Mesenchymal stem cell (in vitro differentiated cells and primary cell): ENCODE measurements at regions not wholly inside any gene's neighbourhood (a gene's known extent, or its start where the extent isn't known, plus 50 kb on each side); places are given as distances from the start of the nearest gene placed in this dataset.

Source experiments
- DNase-seq: peaks from one replicate; pipeline ENCODE4 v3.0.0-alpha.2; 2013
- H2AFZ ChIP-seq: one replicate; pipeline ENCODE4 v1.6.1; 2013; ENCODE audit warnings: low read depth, mild to moderate bottlenecking, control low read depth, inconsistent platforms, low read length, moderate library complexity
- H2AK5ac ChIP-seq: 2 replicates; pipeline ENCODE4 v1.6.1; 2013; ENCODE audit warnings: low read length, moderate library complexity, mild to moderate bottlenecking, inconsistent platforms; ENCODE audit not compliant: severe bottlenecking
- H2BK120ac ChIP-seq: one replicate; pipeline ENCODE4 v1.6.1; 2013; ENCODE audit warnings: low read depth, mild to moderate bottlenecking, inconsistent platforms, low read length, moderate library complexity
- H2BK12ac ChIP-seq, 2 experiments: one replicate each; pipeline ENCODE4 v1.6.1; 2013; ENCODE audit warnings: inconsistent platforms in 2 of 2, low read length in 2 of 2, mild to moderate bottlenecking in 2 of 2, moderate library complexity in 2 of 2, control low read depth in 1 of 2
- H2BK15ac ChIP-seq: one replicate; pipeline ENCODE4 v1.6.1; 2013; ENCODE audit warnings: mild to moderate bottlenecking, low read depth, inconsistent platforms; ENCODE audit not compliant: poor library complexity, severe bottlenecking
- H2BK5ac ChIP-seq: 2 replicates; pipeline ENCODE4 v1.6.1; 2013; ENCODE audit warnings: low read depth, mild to moderate bottlenecking, low read length, control low read depth, inconsistent platforms; ENCODE audit not compliant: poor library complexity, severe bottlenecking
- H3K14ac ChIP-seq, 2 experiments: one replicate each; pipeline ENCODE4 v1.6.1; 2013; ENCODE audit warnings: inconsistent platforms in 2 of 2, low read length in 2 of 2, control low read depth in 1 of 2, mild to moderate bottlenecking in 1 of 2, moderate library complexity in 1 of 2
- H3K18ac ChIP-seq, 2 experiments: one replicate each; pipeline ENCODE4 v1.6.1; 2013; ENCODE audit warnings: inconsistent platforms in 2 of 2, low read length in 2 of 2, control low read depth in 1 of 2, low read depth in 1 of 2, mild to moderate bottlenecking in 1 of 2
- H3K23ac ChIP-seq, 2 experiments: one replicate each; pipeline ENCODE4 v1.6.1; 2013; ENCODE audit warnings: inconsistent platforms in 2 of 2, low read length in 2 of 2, mild to moderate bottlenecking in 2 of 2, moderate library complexity in 2 of 2, control low read depth in 1 of 2
- H3K27ac ChIP-seq: 2 replicates; pipeline ENCODE4 v1.5.1; 2013; ENCODE audit warnings: mild to moderate bottlenecking, moderate library complexity, low read length, control low read depth, inconsistent platforms; ENCODE audit not compliant: poor library complexity, severe bottlenecking
- H3K27me3 ChIP-seq, 2 experiments: 2 replicates each; pipeline versions ENCODE4 v1.6.1 to v1.7.0; 2013; ENCODE audit warnings: low read length in 2 of 2, mild to moderate bottlenecking in 2 of 2, moderate library complexity in 2 of 2, control low read depth in 1 of 2, inconsistent platforms in 1 of 2; ENCODE audit not compliant: control insufficient read depth in 1 of 2, insufficient read depth in 1 of 2
- H3K36me3 ChIP-seq, 2 experiments: 2 replicates each; pipeline versions ENCODE4 v1.6.1 to v1.7.0; 2013; ENCODE audit warnings: low read length in 2 of 2, control low read depth in 1 of 2, inconsistent platforms in 1 of 2, low read depth in 1 of 2, mild to moderate bottlenecking in 1 of 2; ENCODE audit not compliant: insufficient read depth in 2 of 2, control insufficient read depth in 1 of 2
- H3K4ac ChIP-seq, 2 experiments: one replicate each; pipeline ENCODE4 v1.6.1; 2013; ENCODE audit warnings: inconsistent platforms in 2 of 2, low read length in 2 of 2, mild to moderate bottlenecking in 2 of 2, moderate library complexity in 2 of 2, control low read depth in 1 of 2, low read depth in 1 of 2
- H3K4me1 ChIP-seq: 2 replicates; pipeline ENCODE4 v1.6.1; 2013; ENCODE audit warnings: low read depth, low read length, control low read depth; ENCODE audit not compliant: control insufficient read depth, insufficient read depth
- H3K4me2 ChIP-seq: 2 replicates; pipeline ENCODE4 v1.6.1; 2013; ENCODE audit warnings: low read length, mild to moderate bottlenecking, inconsistent platforms; ENCODE audit not compliant: poor library complexity, severe bottlenecking
- H3K4me3 ChIP-seq, 2 experiments: 2 replicates each; pipeline versions ENCODE4 v1.5.1 to v1.7.0; 2013; ENCODE audit warnings: low read length in 2 of 2, mild to moderate bottlenecking in 2 of 2, control low read depth in 1 of 2, low read depth in 1 of 2; ENCODE audit not compliant: insufficient read depth in 1 of 2
- H3K79me1 ChIP-seq: replicated peaks from 2 replicates; pipeline ENCODE4 v1.6.1; 2013; ENCODE audit warnings: mild to moderate bottlenecking, control low read depth, low read length, inconsistent platforms; ENCODE audit not compliant: poor library complexity, severe bottlenecking
- H3K9ac ChIP-seq: 2 replicates; pipeline ENCODE4 v1.7.0; 2013; ENCODE audit warnings: mild to moderate bottlenecking, low read length, moderate library complexity
- H3K9me3 ChIP-seq: 2 replicates; pipeline ENCODE4 v1.7.0; 2013; ENCODE audit warnings: mild to moderate bottlenecking, low read length; ENCODE audit not compliant: control insufficient read depth
- H4K8ac ChIP-seq: one replicate; pipeline ENCODE4 v1.6.1; 2013; ENCODE audit warnings: inconsistent platforms, mild to moderate bottlenecking, low read length, moderate library complexity
- H4K91ac ChIP-seq: one replicate; pipeline ENCODE4 v1.6.1; 2013; ENCODE audit warnings: mild to moderate bottlenecking, low read length, inconsistent platforms
- WGBS: methylation state at CpG from one replicate; pipeline ENCODE4 v1.1.7; 2013; ENCODE audit warnings: mixed read lengths; 5-methylcytosine and 5-hydroxymethylcytosine counted together

DNA sequence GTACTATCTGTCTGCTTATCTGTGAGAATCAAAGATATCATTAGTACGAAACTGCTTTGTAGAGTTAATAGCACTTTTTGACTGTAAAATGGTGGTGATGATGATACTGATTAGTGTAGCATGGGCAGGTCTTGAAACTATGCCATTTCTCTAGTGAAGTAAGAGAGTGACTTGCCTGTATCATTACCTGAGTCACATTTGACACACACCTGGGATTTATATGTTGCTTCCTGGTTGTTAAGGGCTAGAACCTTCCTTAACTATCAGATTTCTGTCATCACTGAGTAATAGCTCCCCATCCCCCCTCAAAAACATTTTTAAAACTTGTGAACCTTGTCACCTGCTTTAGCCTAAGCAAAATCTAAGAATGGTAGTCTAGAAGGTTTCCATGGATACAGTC lies 135.6 kb upstream of the RORB start:
- no peak overlapping the region for H4K8ac ChIP-seq
- H3K79me1 ChIP-seq = no peaks in the 10 kb centered on the region
- H2BK12ac ChIP-seq = no peak overlapping the region
- 86% methylated on average over 1 of the region's 1 CpG for WGBS
- H3K14ac ChIP-seq = no peak overlapping the region
- H3K4me3 ChIP-seq = no peak overlapping the region
- H2AK5ac ChIP-seq = no peak overlapping the region
- H2BK5ac ChIP-seq = no peak overlapping the region
- no peak for DNase-seq
- H2BK120ac ChIP-seq = no peak overlapping the region
- no peak overlapping the region for H3K4me2 ChIP-seq
- no peak overlapping the region for H2BK15ac ChIP-seq
- no peaks in the 10 kb centered on the region for H3K36me3 ChIP-seq
- no peak overlapping the region for H3K9ac ChIP-seq
- H3K9me3 ChIP-seq = no peaks in the 10 kb centered on the region
- no peak overlapping the region for H3K23ac ChIP-seq
- no peak overlapping the region for H3K27ac ChIP-seq
- H3K27me3 ChIP-seq = no peaks in the 10 kb centered on the region
- H2AFZ ChIP-seq = no peak overlapping the region
- no peaks in the 10 kb centered on the region for H3K4me1 ChIP-seq
- no peak overlapping the region for H3K18ac ChIP-seq
- H3K4ac ChIP-seq = no peak overlapping the region
- no peak overlapping the region for H4K91ac ChIP-seq

GRCh38 chr9:74362423-74362822 lies 134.7 kb upstream of the RORB start:
- H3K18ac ChIP-seq = no peak overlapping the region
- no peak overlapping the region for H2BK15ac ChIP-seq
- H3K79me1 ChIP-seq = no peaks in the 10 kb centered on the region
- H2BK5ac ChIP-seq = no peak overlapping the region
- H3K14ac ChIP-seq = no peak overlapping the region
- no peaks in the 10 kb centered on the region for H3K36me3 ChIP-seq
- DNase-seq = no peak
- no peak overlapping the region for H3K4me2 ChIP-seq
- H3K23ac ChIP-seq = no peak overlapping the region
- no peak overlapping the region for H4K91ac ChIP-seq
- H3K27me3 ChIP-seq = no peaks in the 10 kb centered on the region
- no peak overlapping the region for H2AFZ ChIP-seq
- H4K8ac ChIP-seq = no peak overlapping the region
- H3K4ac ChIP-seq = no peak overlapping the region
- H2AK5ac ChIP-seq = no peak overlapping the region
- no peak overlapping the region for H3K9ac ChIP-seq
- H3K27ac ChIP-seq = no peak overlapping the region
- H3K4me3 ChIP-seq = no peak overlapping the region
- H2BK12ac ChIP-seq = no peak overlapping the region
- H2BK120ac ChIP-seq = no peak overlapping the region
- H3K4me1 ChIP-seq = no peaks in the 10 kb centered on the region
- H3K9me3 ChIP-seq = no peaks in the 10 kb centered on the region
- WGBS = 62% methylated on average over 3 of the region's 3 CpGs

DNA sequence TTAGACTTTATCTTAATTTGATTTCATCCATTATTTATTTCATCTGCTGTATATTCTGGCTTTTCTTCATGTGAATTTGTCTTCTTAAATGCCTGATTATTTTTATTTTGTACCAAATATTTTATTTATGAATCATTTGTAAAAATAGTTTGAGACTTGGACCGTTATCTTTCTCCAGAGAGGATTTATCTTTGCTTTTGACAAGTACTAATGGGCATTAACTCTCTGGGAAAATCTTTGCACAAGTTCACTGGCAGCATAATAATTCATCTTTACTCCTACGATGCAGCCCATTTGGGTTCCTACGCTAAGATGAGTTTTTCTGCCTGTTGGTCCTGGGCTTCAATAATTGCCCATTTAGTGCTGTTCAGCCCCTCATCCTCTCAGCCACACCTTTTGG lies 131.0 kb upstream of the RORB start:
- Histone ChIP-seq H3K4me3 (no peak overlapping the region), H2BK5ac (no peak overlapping the region), H3K14ac (no peak overlapping the region), H2AK5ac (no peak overlapping the region), H3K27me3 (no peaks in the 10 kb centered on the region), H4K8ac (no peak overlapping the region), H3K18ac (no peak overlapping the region), H3K79me1 (no peaks in the 10 kb centered on the region), H2BK15ac (no peak overlapping the region), H3K4ac (no peak overlapping the region), H2BK12ac (no peak overlapping the region), H3K27ac (no peak overlapping the region), H3K4me1 (no peaks in the 10 kb centered on the region), H3K23ac (no peak overlapping the region), H2AFZ (no peak overlapping the region), H3K36me3 (no peaks in the 10 kb centered on the region), H2BK120ac (no peak overlapping the region), H3K9me3 (no peaks in the 10 kb centered on the region), H4K91ac (no peak overlapping the region), H3K9ac (no peak overlapping the region), H3K4me2 (no peak overlapping the region)
- no peak for DNase-seq
- 77% methylated on average over 3 of the region's 3 CpGs for WGBS

DNA sequence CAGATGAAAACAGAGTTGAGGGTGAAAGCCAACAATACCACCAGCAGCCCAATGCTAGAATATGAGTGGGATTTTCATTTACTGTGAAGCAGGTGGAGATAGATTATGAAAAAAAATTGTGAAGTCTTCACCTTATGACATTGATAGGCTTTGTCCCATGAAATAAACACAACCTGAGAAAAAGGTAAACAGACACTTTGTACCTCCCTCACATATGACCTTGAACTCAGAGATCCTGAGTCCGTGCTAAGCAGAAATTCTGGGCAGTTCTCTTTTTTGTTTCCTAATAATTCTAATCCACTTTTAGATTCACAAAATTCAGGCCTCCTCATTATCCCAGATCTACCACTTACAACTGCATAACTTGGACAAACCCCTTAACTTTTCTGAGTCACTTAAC lies 127.3 kb upstream of the RORB start:
- Histone ChIP-seq H3K4me1 (no peaks in the 10 kb centered on the region), H4K8ac (no peak overlapping the region), H3K4me3 (no peak overlapping the region), H3K4ac (no peak overlapping the region), H2BK12ac (no peak overlapping the region), H3K23ac (no peak overlapping the region), H4K91ac (no peak overlapping the region), H3K27ac (no peak overlapping the region), H2BK5ac (no peak overlapping the region), H3K9me3 (no peaks in the 10 kb centered on the region), H3K27me3 (no peaks in the 10 kb centered on the region), H2BK120ac (no peak overlapping the region), H3K36me3 (no peaks in the 10 kb centered on the region), H3K4me2 (no peak overlapping the region), H3K14ac (no peak overlapping the region), H2AFZ (no peak overlapping the region), H3K18ac (no peak overlapping the region), H3K9ac (no peak overlapping the region), H3K79me1 (no peaks in the 10 kb centered on the region), H2BK15ac (no peak overlapping the region), H2AK5ac (no peak overlapping the region)
- 50% methylated on average over 1 of the region's 1 CpG for WGBS
- DNase-seq = no peak
